Trophoblast cell (in vitro differentiated cells and primary cell): ENCODE measurements at regions not wholly inside any gene's neighbourhood (a gene's known extent, or its start where the extent isn't known, plus 50 kb on each side); places are given as distances from the start of the nearest gene placed in this dataset.

Source experiments
- DNase-seq, 2 donors: peaks; one replicate each; pipeline ENCODE4 v3.0.0-alpha.2; 2016
- H2AFZ ChIP-seq: 2 replicates; pipeline ENCODE4 v1.6.1; 2013; ENCODE audit warnings: low read length, moderate library complexity, mild to moderate bottlenecking; ENCODE audit not compliant: insufficient read depth, poor library complexity
- H2AK5ac ChIP-seq: 2 replicates; pipeline ENCODE4 v1.6.1; 2013; ENCODE audit warnings: mild to moderate bottlenecking, low read length
- H2BK120ac ChIP-seq: 2 replicates; pipeline ENCODE4 v1.6.1; 2013; ENCODE audit warnings: low read length, mild to moderate bottlenecking, moderate library complexity; ENCODE audit not compliant: insufficient read depth, poor library complexity
- H2BK12ac ChIP-seq: 2 replicates; pipeline ENCODE4 v1.6.1; 2013; ENCODE audit warnings: mild to moderate bottlenecking, low read length, moderate library complexity
- H2BK5ac ChIP-seq: 2 replicates; pipeline ENCODE4 v1.6.1; 2013; ENCODE audit warnings: low read length, low read depth, moderate library complexity, mild to moderate bottlenecking; ENCODE audit not compliant: poor library complexity
- H3K14ac ChIP-seq: 2 replicates; pipeline ENCODE4 v1.6.1; 2013; ENCODE audit warnings: mild to moderate bottlenecking, low read length
- H3K18ac ChIP-seq: 2 replicates; pipeline ENCODE4 v1.6.1; 2013; ENCODE audit warnings: mild to moderate bottlenecking, low read length
- H3K23ac ChIP-seq: 2 replicates; pipeline ENCODE4 v1.6.1; 2013; ENCODE audit warnings: low read length
- H3K27ac ChIP-seq: 2 replicates; pipeline ENCODE4 v1.5.1; 2013; ENCODE audit warnings: low read depth, mild to moderate bottlenecking, inconsistent platforms, low read length, moderate library complexity
- H3K27me3 ChIP-seq: 2 replicates; pipeline ENCODE4 v1.6.1; 2013; ENCODE audit warnings: inconsistent platforms, mild to moderate bottlenecking, low read length, moderate library complexity; ENCODE audit not compliant: insufficient read depth
- H3K36me3 ChIP-seq, 2 experiments: 1 replicate in 1 of 2; 2 replicates in 1 of 2; pipeline ENCODE4 v1.6.1; 2013; ENCODE audit warnings: low read length in 2 of 2, mild to moderate bottlenecking in 2 of 2, moderate library complexity in 1 of 2; ENCODE audit not compliant: insufficient read depth in 2 of 2, control insufficient read depth in 1 of 2
- H3K4ac ChIP-seq: 2 replicates; pipeline ENCODE4 v1.6.1; 2013; ENCODE audit warnings: low read depth, mild to moderate bottlenecking, low read length, moderate library complexity
- H3K4me1 ChIP-seq, 2 experiments: 1 replicate in 1 of 2; 2 replicates in 1 of 2; pipeline ENCODE4 v1.6.1; 2013; ENCODE audit warnings: low read length in 2 of 2, mild to moderate bottlenecking in 2 of 2, moderate library complexity in 1 of 2; ENCODE audit not compliant: insufficient read depth in 2 of 2, control insufficient read depth in 1 of 2
- H3K4me2 ChIP-seq: 2 replicates; pipeline ENCODE4 v1.6.1; 2013; ENCODE audit warnings: inconsistent platforms, mild to moderate bottlenecking, low read length, moderate library complexity
- H3K4me3 ChIP-seq: 2 replicates; pipeline ENCODE4 v1.5.1; 2013; ENCODE audit warnings: mild to moderate bottlenecking, low read depth, low read length, inconsistent platforms
- H3K79me1 ChIP-seq: one replicate; pipeline ENCODE4 v1.6.1; 2013; ENCODE audit warnings: low read length
- H3K79me2 ChIP-seq: 2 replicates; pipeline ENCODE4 v1.6.1; 2013; ENCODE audit warnings: low read length, mild to moderate bottlenecking; ENCODE audit not compliant: control insufficient read depth, insufficient read depth, poor library complexity
- H3K9ac ChIP-seq: 2 replicates; pipeline ENCODE4 v1.6.1; 2013; ENCODE audit warnings: mild to moderate bottlenecking, low read length
- H3K9me3 ChIP-seq: 2 replicates; pipeline ENCODE4 v1.6.1; 2013; ENCODE audit warnings: low read depth, mild to moderate bottlenecking, control low read depth, inconsistent platforms, low read length; ENCODE audit not compliant: insufficient read depth
- H4K12ac ChIP-seq: 2 replicates; pipeline ENCODE4 v1.6.1; 2013; ENCODE audit warnings: low read depth, mild to moderate bottlenecking, low read length, moderate library complexity
- H4K8ac ChIP-seq: 2 replicates; pipeline ENCODE4 v1.6.1; 2013; ENCODE audit warnings: low read depth, mild to moderate bottlenecking, low read length, moderate library complexity
- H4K91ac ChIP-seq: one replicate; pipeline ENCODE4 v1.6.1; 2013; ENCODE audit warnings: low read depth, mild to moderate bottlenecking, low read length, moderate library complexity
- WGBS: extraction: QIAGEN DNeasy Blood & Tissue Kit; methylation state at CpG from one replicate; pipeline ENCODE4 v1.1.7; 2013; ENCODE audit warnings: missing lambda C conversion rate; ENCODE audit not compliant: insufficient read length, insufficient coverage; ENCODE audit errors: extremely low coverage; 5-methylcytosine and 5-hydroxymethylcytosine counted together

DNA sequence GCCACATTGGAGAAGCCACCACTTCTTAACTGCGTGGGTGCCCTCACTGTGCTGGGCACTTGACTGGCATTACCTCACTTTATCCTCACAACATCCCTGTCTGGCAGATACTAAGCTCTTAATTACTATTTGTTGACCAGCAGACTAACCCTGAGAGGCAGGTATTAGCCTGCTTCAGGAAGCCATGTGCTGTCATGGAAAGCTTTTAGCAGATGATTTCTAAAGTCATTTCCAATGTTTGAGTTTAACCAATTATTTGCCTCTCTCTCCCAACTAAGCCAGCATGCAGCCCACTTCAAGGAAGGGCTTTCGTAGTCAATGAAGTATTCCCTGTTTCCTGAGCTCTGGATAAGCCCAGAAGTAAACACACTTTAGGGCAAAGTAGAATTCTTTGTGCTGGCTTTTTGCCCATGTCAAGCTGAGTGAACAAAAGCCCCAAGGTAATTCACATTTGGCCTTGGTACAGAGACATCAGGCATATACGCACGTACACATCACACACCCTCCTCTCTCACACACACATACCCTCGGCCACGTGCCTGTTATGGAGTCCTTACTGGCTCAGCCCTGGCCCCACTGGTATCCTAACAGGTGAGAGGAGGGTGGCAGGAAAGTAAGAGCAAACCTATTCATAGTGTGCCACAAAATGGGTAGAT is 108.6 kb downstream of the C1D start:
- H3K4me2 ChIP-seq: no peak overlapping the region
- no peak for DNase-seq
- H3K23ac ChIP-seq: no peak overlapping the region
- H4K8ac ChIP-seq: no peak overlapping the region
- H3K4me3 ChIP-seq: no peak overlapping the region
- H3K4ac ChIP-seq: no peak overlapping the region
- no peaks in the 10 kb centered on the region for H3K79me1 ChIP-seq
- H3K79me2 ChIP-seq: no peaks in the 10 kb centered on the region
- H3K27ac ChIP-seq: no peak overlapping the region
- H4K91ac ChIP-seq: no peak overlapping the region
- H3K36me3 ChIP-seq: no peaks in the 10 kb centered on the region
- no peak overlapping the region for H4K12ac ChIP-seq
- no peak overlapping the region for H3K9ac ChIP-seq
- H3K9me3 ChIP-seq: no peaks in the 10 kb centered on the region
- WGBS: no CpG with 5 or more reads among the region's 6 CpGs
- H3K4me1 ChIP-seq: no peaks in the 10 kb centered on the region
- H3K18ac ChIP-seq: no peak overlapping the region
- no peak overlapping the region for H2BK120ac ChIP-seq
- no peak overlapping the region for H2BK5ac ChIP-seq
- no peak overlapping the region for H2AK5ac ChIP-seq
- H3K14ac ChIP-seq: no peak overlapping the region
- no peak overlapping the region for H2BK12ac ChIP-seq
- H3K27me3 ChIP-seq: no peaks in the 10 kb centered on the region
- H2AFZ ChIP-seq: no peak overlapping the region

DNA sequence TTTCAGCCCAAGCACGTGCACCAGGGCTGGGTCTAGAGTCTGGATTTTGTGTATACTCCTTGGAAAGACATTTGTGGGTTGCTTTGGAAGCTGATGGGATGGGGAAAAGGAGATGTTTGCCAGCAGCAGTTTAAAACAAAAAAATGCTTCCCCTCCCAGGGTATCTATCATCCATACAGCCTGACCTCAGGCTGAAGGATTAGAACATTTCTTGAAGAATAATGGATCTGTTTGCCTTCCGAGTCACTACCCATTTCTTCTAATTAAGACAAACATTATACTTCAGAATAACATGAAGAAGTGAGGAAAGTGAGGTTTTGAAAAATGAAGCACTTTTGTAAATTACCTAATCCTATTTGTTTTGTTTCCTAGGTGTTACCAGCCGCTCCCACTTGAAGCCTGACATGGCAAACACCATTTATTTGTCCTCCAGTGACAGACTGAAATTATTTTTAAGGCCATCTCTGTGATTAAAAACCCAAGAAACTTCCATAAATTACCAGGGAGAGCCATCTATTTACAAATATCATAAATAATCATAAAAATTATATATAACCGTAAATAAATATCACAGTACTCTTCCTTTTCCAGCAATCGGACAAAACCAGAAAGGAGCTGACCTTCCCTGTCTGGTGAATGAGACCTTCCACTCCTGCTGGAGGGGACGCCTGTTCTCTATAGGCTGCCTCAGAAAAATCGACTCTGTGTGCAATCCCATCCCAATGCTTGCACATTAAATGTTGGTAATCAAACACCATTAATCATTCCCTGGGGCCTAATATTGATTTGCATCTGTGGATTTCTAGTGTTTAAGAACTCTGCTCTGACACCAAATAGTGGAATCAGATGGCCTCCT is 106.8 kb downstream of the C1D start:
- Histone ChIP-seq H3K4me2 (no peak overlapping the region), H3K18ac (no peak overlapping the region), H3K14ac (no peak overlapping the region), H4K8ac (no peak overlapping the region), H3K79me2 (no peaks in the 10 kb centered on the region), H3K27ac (no peak overlapping the region), H3K36me3 (no peaks in the 10 kb centered on the region), H3K4me1 (no peaks in the 10 kb centered on the region), H2BK120ac (no peak overlapping the region), H3K9ac (no peak overlapping the region), H2BK12ac (no peak overlapping the region), H3K27me3 (no peaks in the 10 kb centered on the region), H3K79me1 (no peaks in the 10 kb centered on the region), H3K4me3 (no peak overlapping the region), H3K4ac (no peak overlapping the region), H3K9me3 (no peaks in the 10 kb centered on the region), H2BK5ac (no peak overlapping the region), H2AK5ac (no peak overlapping the region), H4K12ac (no peak overlapping the region), H2AFZ (no peak overlapping the region), H4K91ac (no peak overlapping the region), H3K23ac (no peak overlapping the region)
- WGBS: no CpG with 5 or more reads among the region's 7 CpGs
- DNase-seq: no peak

DNA sequence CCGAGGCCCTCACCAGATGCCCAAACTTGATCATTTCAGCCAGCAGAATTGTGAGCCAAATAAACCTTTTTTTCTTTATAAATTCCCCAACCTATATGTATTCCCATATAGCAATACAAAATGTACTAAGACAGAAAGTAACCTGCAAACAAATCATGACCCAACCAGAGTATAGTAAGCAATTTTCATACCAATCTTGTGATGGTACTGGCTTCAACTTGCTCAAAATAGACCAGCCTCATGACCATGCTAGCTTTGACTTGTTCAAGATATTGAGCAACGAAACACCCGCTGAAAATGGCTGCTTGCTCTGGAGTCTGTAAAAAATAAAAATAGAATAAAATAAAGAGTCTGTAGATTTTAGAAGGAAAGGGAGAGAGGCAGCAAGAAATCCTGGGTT is 97.6 kb downstream of the C1D start:
- Histone ChIP-seq H4K8ac (no peak overlapping the region), H3K79me1 (no peaks in the 10 kb centered on the region), H3K23ac (no peak overlapping the region), H2AK5ac (no peak overlapping the region), H3K14ac (no peak overlapping the region), H3K9ac (no peak overlapping the region), H3K18ac (no peak overlapping the region), H3K36me3 (no peaks in the 10 kb centered on the region), H3K9me3 (no peaks in the 10 kb centered on the region), H3K27ac (no peak overlapping the region), H4K12ac (no peak overlapping the region), H2BK120ac (no peak overlapping the region), H2BK12ac (no peak overlapping the region), H3K4me1 (no peaks in the 10 kb centered on the region), H3K4me3 (no peak overlapping the region), H3K4ac (no peak overlapping the region), H4K91ac (no peak overlapping the region), H3K79me2 (no peaks in the 10 kb centered on the region), H2BK5ac (no peak overlapping the region), H2AFZ (no peak overlapping the region), H3K4me2 (no peak overlapping the region), H3K27me3 (no peaks in the 10 kb centered on the region)
- WGBS: no CpG with 5 or more reads among the region's 3 CpGs
- peak in 1 of 2 donors; percentile 12 for DNase-seq

DNA sequence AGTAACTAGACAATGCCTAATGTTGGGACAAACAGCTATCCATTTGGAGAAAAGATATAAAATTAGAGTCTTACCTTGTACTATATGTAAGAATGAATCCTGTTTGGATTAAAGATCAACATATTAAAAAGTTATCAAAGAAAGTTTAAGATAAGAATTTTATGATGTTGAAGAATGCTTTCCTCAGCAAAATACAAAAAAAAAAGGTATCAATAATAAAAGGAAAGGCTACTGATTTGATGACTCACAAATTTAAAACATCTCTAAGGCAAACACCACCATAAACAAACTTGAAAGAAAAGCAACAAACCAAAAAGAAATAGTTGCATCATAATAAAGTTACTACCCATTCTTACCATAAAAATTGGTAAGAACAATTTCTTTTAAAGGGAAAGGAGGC is 92.7 kb downstream of the C1D start:
- Histone ChIP-seq H3K4me3 (no peak overlapping the region), H3K79me2 (no peaks in the 10 kb centered on the region), H3K4me1 (no peaks in the 10 kb centered on the region), H3K23ac (no peak overlapping the region), H3K14ac (no peak overlapping the region), H3K27me3 (no peaks in the 10 kb centered on the region), H4K8ac (no peak overlapping the region), H3K27ac (no peak overlapping the region), H3K4ac (no peak overlapping the region), H2AK5ac (no peak overlapping the region), H3K4me2 (no peak overlapping the region), H4K12ac (no peak overlapping the region), H2AFZ (no peak overlapping the region), H2BK120ac (no peak overlapping the region), H3K79me1 (no peaks in the 10 kb centered on the region), H3K9me3 (no peaks in the 10 kb centered on the region), H3K36me3 (no peaks in the 10 kb centered on the region), H2BK12ac (no peak overlapping the region), H2BK5ac (no peak overlapping the region), H4K91ac (no peak overlapping the region), H3K18ac (no peak overlapping the region), H3K9ac (no peak overlapping the region)
- no peak for DNase-seq
